Motor neuron (in vitro differentiated cells): ENCODE measurements at regions not wholly inside any gene's neighbourhood (a gene's known extent, or its start where the extent isn't known, plus 50 kb on each side); places are given as distances from the start of the nearest gene placed in this dataset.

Experiments used
- ATAC-seq, 8 experiments: fragments of 200-7000 bp; cut with Tn5 transposase; replicated peaks in 6 of 8; 2 replicates each; pipeline ENCODE4 v1.8.0; 2021; ENCODE audit warnings: mild to moderate bottlenecking in 8 of 8, moderate library complexity in 8 of 8
- H3K27ac ChIP-seq, 2 donors: fragments of 250-450 bp; sonication (Bioruptor Pico); 2 replicates each; pipeline ENCODE4 v1.9.0; 2021; ENCODE audit warnings: antibody characterized with exemption in 2 of 2, mild to moderate bottlenecking in 2 of 2, moderate library complexity in 1 of 2
- H3K4me1 ChIP-seq, 2 donors: fragments of 250-450 bp; sonication (Bioruptor Pico); replicated peaks in 1 of 2; 2 replicates each; pipeline ENCODE4 v1.6.1; 2021; ENCODE audit warnings: antibody characterized with exemption in 2 of 2, mild to moderate bottlenecking in 2 of 2, moderate library complexity in 1 of 2
- H3K4me3 ChIP-seq, 5 donors: fragments of 250-450 bp; sonication (Bioruptor Pico); 2 replicates each; pipeline ENCODE4 v1.9.0; 2021; ENCODE audit warnings: antibody characterized with exemption in 5 of 5, mild to moderate bottlenecking in 5 of 5, moderate library complexity in 4 of 5
- WGBS, 10 experiments: fragments of 450-650 bp; shearing (Covaris generic); methylation state at CpG; one replicate each; pipeline ENCODE4 v1.0.0; 2022; 5-methylcytosine and 5-hydroxymethylcytosine counted together
- in situ Hi-C, 9 experiments: fragments of 400-800 bp; cut with MboI; loops; one replicate each; pipeline ENCODE4 v1.15.0; 2021; ENCODE audit warnings: low sequenced_read_pairs in 9 of 9, low pct_unique_long_range_greater_than_20kb in 2 of 9; ENCODE audit not compliant: unreplicated experiment in 9 of 9

GRCh38 chr3:189038773-189039745 lies 132.7 kb upstream of the TPRG1 start:
- no peak for ATAC-seq
- H3K27ac ChIP-seq = no peak overlapping the region
- 27 to 100% (median 67%) methylated on average over 1 to 2 of the region's 2 CpGs; no CpG with 5 or more reads in 1 of the 10 experiments for WGBS, 10 experiments
- in situ Hi-C loops = no loop called here
- H3K4me1 ChIP-seq = no peaks in the 10 kb centered on the region
- H3K4me3 ChIP-seq = no peak overlapping the region

- Histone ChIP-seq H3K4me1 (no peaks in the 10 kb centered on the region), H3K4me3 (no peak overlapping the region), H3K27ac (no peak overlapping the region)
- in situ Hi-C loops = no loop called here
- ATAC-seq = no peak
- 54 to 79% (median 67%) methylated on average over 2 to 4 of the region's 4 CpGs; no CpG with 5 or more reads in 3 of the 10 experiments for WGBS, 10 experiments
Observed at GRCh38 chr3:189040656-189041335, 131.0 kb upstream of the TPRG1 start.

- Histone ChIP-seq H3K4me1 (no peaks in the 10 kb centered on the region), H3K4me3 (no peak overlapping the region), H3K27ac (no peak overlapping the region)
- in situ Hi-C loops = no loop called here
- ATAC-seq = peak in 3 of 8 experiments; percentile 19 to 28 (median 27)
- 55 to 67% methylated on average over 1 of the region's 2 CpGs; no CpG with 5 or more reads in 8 of the 10 experiments for WGBS, 10 experiments
Observed at GRCh38 chr3:189041482-189042090, 130.2 kb upstream of the TPRG1 start.

GRCh38 chr3:189042832-189043231 lies 128.9 kb upstream of the TPRG1 start:
- no peak for ATAC-seq
- H3K4me1 ChIP-seq = no peaks in the 10 kb centered on the region
- in situ Hi-C loops = no loop called here
- WGBS, 10 experiments = 20 to 93% (median 78%) methylated on average over 1 to 4 of the region's 4 CpGs
- H3K27ac ChIP-seq = no peak overlapping the region
- no peak overlapping the region for H3K4me3 ChIP-seq

GRCh38 chr3:189049458-189050236 lies 122.1 kb upstream of the TPRG1 start:
- Histone ChIP-seq H3K27ac (no peak overlapping the region), H3K4me1 (no peaks in the 10 kb centered on the region), H3K4me3 (no peak overlapping the region)
- no peak for ATAC-seq
- 30 to 95% (median 87%) methylated on average over 2 to 6 of the region's 7 CpGs for WGBS, 10 experiments
- in situ Hi-C loops = no loop called here

GRCh38 chr3:189053322-189053721 lies 118.4 kb upstream of the TPRG1 start:
- ATAC-seq = no peak
- no peaks in the 10 kb centered on the region for H3K4me1 ChIP-seq
- in situ Hi-C loops = no loop called here
- no peak overlapping the region for H3K27ac ChIP-seq
- no peak overlapping the region for H3K4me3 ChIP-seq
- 20 to 93% (median 85%) methylated on average over 2 to 5 of the region's 5 CpGs; no CpG with 5 or more reads in 1 of the 10 experiments for WGBS, 10 experiments

GRCh38 chr3:189056646-189057335 lies 115.0 kb upstream of the TPRG1 start:
- in situ Hi-C loops = no loop called here
- no peak overlapping the region for H3K4me3 ChIP-seq
- ATAC-seq = peak in 4 of 8 experiments; percentile 60 to 90 (median 73)
- H3K27ac ChIP-seq = no peak overlapping the region
- WGBS, 10 experiments = 0 to 78% (median 39%) methylated on average over 1 to 3 of the region's 3 CpGs; no CpG with 5 or more reads in 1 of the 10 experiments
- H3K4me1 ChIP-seq = no peaks in the 10 kb centered on the region

- 0 to 100% (median 79%) methylated on average over 1 of the region's 1 CpG; no CpG with 5 or more reads in 3 of the 10 experiments for WGBS, 10 experiments
- Histone ChIP-seq H3K4me3 (no peak overlapping the region), H3K27ac (no peak overlapping the region), H3K4me1 (no peaks in the 10 kb centered on the region)
- ATAC-seq = peak in 1 of 8 experiments; percentile 39
- in situ Hi-C loops = no loop called here
Observed at GRCh38 chr3:189057369-189057768, 114.4 kb upstream of the TPRG1 start.

GRCh38 chr3:189058071-189058470 lies 113.7 kb upstream of the TPRG1 start:
- 50 to 100% (median 93%) methylated on average over 1 to 5 of the region's 5 CpGs; no CpG with 5 or more reads in 2 of the 10 experiments for WGBS, 10 experiments
- peak in 1 of 8 experiments; percentile 79 for ATAC-seq
- Histone ChIP-seq H3K4me1 (no peaks in the 10 kb centered on the region), H3K27ac (no peak overlapping the region), H3K4me3 (no peak overlapping the region)
- in situ Hi-C loops = no loop called here

- no peak overlapping the region for H3K27ac ChIP-seq
- ATAC-seq = no peak
- in situ Hi-C loops = no loop called here
- H3K4me1 ChIP-seq = no peaks in the 10 kb centered on the region
- no peak overlapping the region for H3K4me3 ChIP-seq
Observed at GRCh38 chr3:189070965-189071364, 100.8 kb upstream of the TPRG1 start.

GRCh38 chr3:189071446-189071845 lies 100.3 kb upstream of the TPRG1 start:
- no peak overlapping the region for H3K4me3 ChIP-seq
- in situ Hi-C loops = no loop called here
- 27 to 88% (median 71%) methylated on average over 1 to 2 of the region's 2 CpGs; no CpG with 5 or more reads in 5 of the 10 experiments for WGBS, 10 experiments
- ATAC-seq = peak; percentile 29 to 100 (median 90)
- H3K4me1 ChIP-seq = no peaks in the 10 kb centered on the region
- no peak overlapping the region for H3K27ac ChIP-seq

GRCh38 chr3:189076449-189076848 lies 95.3 kb upstream of the TPRG1 start:
- H3K4me1 ChIP-seq = no peaks in the 10 kb centered on the region
- no peak overlapping the region for H3K4me3 ChIP-seq
- in situ Hi-C loops = no loop called here
- 17 to 100% (median 70%) methylated on average over 1 of the region's 1 CpG; no CpG with 5 or more reads in 5 of the 10 experiments for WGBS, 10 experiments
- no peak for ATAC-seq
- H3K27ac ChIP-seq = no peak overlapping the region
